GM19324 (cell line): ENCODE measurements at regions not wholly inside any gene's neighbourhood (a gene's known extent, or its start where the extent isn't known, plus 50 kb on each side); places are given as distances from the start of the nearest gene placed in this dataset.

Source experiments
- ATAC-seq: cut with Tn5 transposase; IDR thresholded peaks from one replicate; pipeline ENCODE4 v1.9.1; 2021; ENCODE audit warnings: mild to moderate bottlenecking, moderate library complexity; ENCODE audit not compliant: unreplicated experiment, low FRiP score

DNA sequence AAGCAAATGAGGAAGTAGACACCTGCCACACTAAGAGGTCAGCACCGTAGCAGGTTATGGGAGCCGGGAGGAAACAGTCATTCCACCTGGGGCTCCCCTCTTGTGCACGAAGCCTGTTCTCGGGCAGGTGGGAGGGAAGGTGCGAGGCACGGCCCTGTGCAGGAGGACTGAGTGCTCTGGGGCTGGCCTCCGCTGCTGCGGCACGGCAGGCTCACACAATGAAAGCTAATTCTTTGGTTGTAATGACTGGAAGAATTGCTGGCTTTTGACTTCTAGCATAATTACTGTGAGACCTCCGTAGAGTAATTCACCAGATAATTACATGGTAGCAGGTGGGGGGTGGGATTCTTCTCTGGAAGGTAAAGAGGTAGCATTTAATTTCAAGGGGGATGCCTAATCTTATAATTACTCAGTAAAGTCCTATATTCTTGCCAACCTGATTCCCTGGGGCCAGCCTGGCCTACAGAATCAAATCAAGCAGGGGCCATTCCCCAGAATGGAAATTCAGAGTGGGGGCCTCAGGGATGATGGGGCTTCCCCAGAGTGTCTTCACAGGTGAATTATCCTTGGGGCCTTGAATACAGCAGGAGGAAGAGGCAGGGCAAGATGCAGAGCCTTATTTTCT is 129.1 kb downstream of the TPRA1 start:
- no peak for ATAC-seq

GRCh38 chr3:127459891-127460290 is 130.6 kb downstream of the TPRA1 start:
- ATAC-seq, result no peak

GRCh38 chr3:127458696-127459604 is 131.6 kb downstream of the TPRA1 start:
- ATAC-seq, result no peak

GRCh38 chr3:127457546-127458145 is 132.9 kb downstream of the TPRA1 start:
- ATAC-seq, result no peak

GRCh38 chr3:127457094-127457475 is 133.4 kb downstream of the TPRA1 start:
- ATAC-seq, result no peak

DNA sequence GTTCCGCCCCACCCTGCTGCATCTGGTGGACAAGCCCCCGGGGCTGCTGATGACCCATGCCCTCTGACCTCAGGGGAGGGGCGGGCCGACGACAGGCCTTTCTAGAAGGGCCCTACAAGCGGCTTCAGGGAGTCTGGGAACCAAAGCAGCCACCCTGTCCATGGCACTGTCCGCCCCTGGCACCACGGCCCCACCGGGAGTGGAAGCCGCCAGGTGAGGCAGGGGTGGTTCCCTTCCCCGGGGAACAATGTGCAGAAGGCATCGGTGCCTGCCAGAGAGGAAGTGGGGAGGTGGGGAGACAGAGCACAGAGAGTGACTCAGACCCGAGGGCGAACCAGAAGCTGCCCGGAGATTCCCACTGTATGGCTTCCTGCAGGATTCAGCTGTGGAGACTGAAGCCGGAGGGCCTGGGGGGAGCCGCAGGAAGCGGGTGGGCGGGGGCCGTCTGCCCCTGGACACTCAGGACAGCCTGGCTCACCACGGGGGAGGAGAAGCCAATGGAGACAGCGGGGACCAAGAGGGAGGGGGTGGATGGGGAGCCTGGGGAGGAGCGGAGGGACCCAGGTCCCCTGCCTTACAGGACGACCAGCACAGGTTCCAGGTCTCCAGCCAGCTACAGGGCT is 134.0 kb downstream of the TPRA1 start:
- ATAC-seq, result no peak

DNA sequence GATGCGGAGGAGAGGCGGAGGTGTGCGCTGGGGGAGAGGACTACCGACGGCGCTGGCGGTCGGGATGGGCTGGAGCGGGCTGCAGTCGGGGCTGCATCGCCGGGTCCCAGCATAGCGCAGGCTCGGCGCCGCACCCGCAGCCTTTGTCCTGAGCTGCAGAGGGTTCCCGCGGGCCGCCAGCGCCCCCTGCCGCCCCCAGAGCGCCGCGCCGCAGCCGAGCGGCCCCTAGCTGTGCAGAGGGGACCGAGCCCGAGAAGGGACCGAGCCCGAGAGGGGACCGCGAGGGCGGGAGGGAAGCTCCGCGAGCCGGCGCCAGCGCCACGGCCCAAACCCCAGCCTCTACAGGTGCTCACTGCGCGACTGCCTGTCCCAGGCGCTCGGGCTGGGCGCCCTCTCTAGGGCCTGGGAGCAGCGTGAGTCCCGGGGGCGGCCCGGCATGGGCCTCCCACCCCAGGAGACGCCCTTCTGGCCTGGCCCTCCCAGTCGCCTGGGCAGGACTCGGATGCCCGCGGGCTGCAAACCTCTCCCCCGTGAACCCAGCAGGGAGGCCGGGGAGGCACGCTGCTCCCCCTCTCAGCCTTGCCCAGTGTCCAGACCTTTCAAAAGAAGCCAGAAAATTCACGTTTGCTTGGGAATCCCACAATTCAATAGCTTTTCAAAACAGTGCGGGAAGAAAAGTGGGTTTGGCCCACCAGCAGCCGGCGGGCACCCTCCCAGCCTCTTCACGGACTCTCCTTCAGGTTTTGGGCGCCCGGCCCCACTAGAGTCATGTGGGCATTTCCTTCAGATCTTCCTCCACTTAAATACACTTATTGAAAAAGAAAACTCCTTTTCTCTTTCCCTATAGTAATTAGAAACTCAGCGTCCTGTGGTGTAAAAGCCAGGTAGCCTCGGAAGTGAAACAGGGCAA is 134.7 kb downstream of the TPRA1 start:
- peak; percentile 52 for ATAC-seq

GRCh38 chr3:127454968-127455367 is 135.6 kb downstream of the TPRA1 start:
- ATAC-seq, result no peak

- ATAC-seq, result no peak
These were observed 136.5 kb downstream of the TPRA1 start for GRCh38 chr3:127454051-127454450.

- no peak for ATAC-seq
These were observed 138.2 kb downstream of the TPRA1 start for GRCh38 chr3:127452321-127452821.

- no peak for ATAC-seq
These were observed 139.2 kb downstream of the TPRA1 start for GRCh38 chr3:127451321-127451720.

DNA sequence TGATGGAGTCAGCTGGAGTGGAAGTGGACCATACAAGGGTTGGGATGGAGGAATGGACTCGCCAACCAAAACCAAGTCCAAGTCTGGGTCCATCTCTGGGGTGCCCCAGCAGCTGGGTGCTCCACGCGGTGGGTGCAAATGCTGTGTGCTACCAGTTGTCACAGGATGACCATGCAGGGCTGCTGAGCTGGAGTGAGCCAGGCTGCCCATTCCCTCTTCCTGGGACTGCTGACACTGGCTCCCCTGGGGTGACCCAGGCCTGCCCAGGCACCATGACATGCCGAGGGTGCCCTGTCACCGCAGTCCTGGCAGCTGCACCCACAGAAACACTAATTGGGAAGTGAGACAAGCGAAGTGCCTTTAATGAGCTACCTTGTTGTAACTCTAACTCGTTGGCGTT is 140.2 kb downstream of the TPRA1 start:
- ATAC-seq, result no peak

DNA sequence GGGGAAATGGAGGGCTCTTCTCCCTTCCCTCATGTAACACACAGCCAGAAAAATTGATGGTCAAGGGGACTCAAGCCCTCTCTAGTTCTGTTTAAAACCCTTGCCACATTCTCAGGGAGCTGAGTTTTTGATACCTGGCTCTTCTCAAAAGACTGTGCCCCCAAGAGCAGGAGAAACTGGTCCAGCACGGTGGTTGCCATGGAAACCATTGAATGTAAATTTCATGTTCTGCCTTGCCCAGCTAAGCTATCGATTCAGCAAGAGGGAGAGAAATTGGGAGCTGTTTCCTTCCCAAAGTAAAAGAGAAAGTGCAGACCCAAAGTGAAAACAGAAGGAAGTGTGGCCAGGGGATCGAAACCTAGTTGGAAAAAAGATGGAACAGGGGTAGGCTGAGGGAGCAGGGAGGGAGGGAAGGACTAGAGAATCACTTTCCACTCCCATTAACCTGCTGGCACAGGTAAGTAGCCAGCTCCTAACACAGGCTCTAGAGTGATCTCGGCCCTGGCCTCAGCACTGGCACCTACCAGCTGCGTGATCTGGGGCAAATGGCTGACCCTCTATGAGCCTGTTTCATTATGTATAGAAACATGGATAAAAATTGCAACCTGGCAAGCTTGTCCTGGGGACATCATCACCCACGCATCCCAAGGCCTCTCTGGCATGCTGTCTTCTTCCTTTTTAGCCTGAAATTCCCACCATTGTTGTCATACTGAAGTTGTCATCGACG is 140.9 kb downstream of the TPRA1 start:
- no peak for ATAC-seq

DNA sequence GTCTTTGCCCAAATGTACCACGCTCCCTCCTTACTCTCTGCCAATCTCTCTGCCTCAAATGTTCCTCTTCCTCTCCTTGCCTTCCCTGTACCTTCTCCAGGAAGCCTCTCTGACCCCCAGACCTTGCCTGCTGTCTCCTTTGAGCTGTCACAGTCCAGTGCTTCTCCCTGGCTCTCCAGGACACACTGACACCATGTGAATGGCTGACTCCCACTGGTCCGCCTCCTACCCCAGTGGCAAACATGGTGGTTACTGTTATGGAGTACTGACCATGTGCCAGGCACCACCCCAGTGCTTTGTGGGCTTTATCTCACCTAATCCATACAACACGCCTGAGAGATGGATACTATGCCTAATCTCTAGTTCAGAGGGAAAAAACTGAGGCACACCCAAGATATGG is 141.9 kb downstream of the TPRA1 start:
- ATAC-seq, result no peak

DNA sequence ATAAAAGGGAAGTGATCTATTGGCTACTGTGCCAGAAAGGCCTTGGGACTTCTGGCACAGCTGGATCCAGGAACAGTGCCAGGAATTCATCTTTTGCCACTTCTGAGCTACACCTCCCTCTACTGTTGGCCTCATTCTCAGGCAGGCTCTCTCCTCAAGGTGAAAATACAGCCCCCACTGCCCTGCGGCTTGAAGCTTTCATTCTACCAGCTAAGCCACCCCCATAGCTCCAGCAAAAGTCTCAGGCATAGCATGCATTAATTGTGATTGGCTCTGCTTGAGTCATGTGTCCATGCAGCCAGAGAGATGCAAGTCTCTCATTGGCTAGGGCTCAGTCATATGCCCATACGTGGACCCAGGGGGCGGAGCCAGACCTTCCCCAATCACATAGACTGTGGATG is 142.4 kb downstream of the TPRA1 start:
- ATAC-seq, result no peak

GRCh38 chr3:127446756-127447155 is 143.8 kb downstream of the TPRA1 start:
- no peak for ATAC-seq

- no peak for ATAC-seq
These were observed 144.8 kb downstream of the TPRA1 start for GRCh38 chr3:127445581-127446343.

- no peak for ATAC-seq
These were observed 145.8 kb downstream of the TPRA1 start for GRCh38 chr3:127444761-127445160.
